HTR-8/SVneo (cell line): ENCODE measurements at regions not wholly inside any gene's neighbourhood (a gene's known extent, or its start where the extent isn't known, plus 50 kb on each side); places are given as distances from the start of the nearest gene placed in this dataset.
"Not testable (repeated sequence)": the region's sequence is repeated elsewhere in the genome, so short reads cannot be mapped to it uniquely, and the experiment has no call there.

Experiments
- DNase-seq: peaks from one replicate; pipeline ENCODE4 v3.0.0; 2011; ENCODE audit warnings: low spot score, mixed read lengths; ENCODE audit not compliant: insufficient read length
- FAIRE-seq: peaks from 2 replicates; lab custom pipeline; 2011; peaks lifted over from hg19 to GRCh38; lab: Jason Lieb, UNC

DNA sequence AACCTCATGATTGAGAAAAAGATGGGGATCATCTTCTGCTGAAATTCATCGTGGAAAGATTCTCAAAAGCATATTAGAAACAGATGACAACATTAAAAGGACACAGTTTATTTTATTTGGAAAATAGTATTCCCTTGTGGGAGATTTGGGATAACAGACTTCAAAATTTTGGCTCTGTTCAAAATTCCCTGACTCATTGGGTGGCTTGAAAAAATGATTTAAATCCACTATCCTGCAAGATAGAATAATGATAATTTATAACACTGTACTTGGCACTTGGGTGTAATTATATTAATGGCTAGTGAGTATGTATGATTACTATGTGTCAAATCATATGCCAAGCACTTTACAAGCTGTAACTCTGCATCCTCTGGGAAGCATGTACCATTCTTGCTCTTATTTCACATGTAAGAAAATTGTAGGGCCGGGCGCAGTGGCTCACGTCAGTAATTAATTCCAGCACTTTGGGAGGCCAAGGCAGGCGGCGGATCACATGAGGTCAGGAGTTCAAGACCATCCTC lies 128.8 kb downstream of the LMNTD1 start:
- FAIRE-seq, result no peak
- DNase-seq, result no peak

DNA sequence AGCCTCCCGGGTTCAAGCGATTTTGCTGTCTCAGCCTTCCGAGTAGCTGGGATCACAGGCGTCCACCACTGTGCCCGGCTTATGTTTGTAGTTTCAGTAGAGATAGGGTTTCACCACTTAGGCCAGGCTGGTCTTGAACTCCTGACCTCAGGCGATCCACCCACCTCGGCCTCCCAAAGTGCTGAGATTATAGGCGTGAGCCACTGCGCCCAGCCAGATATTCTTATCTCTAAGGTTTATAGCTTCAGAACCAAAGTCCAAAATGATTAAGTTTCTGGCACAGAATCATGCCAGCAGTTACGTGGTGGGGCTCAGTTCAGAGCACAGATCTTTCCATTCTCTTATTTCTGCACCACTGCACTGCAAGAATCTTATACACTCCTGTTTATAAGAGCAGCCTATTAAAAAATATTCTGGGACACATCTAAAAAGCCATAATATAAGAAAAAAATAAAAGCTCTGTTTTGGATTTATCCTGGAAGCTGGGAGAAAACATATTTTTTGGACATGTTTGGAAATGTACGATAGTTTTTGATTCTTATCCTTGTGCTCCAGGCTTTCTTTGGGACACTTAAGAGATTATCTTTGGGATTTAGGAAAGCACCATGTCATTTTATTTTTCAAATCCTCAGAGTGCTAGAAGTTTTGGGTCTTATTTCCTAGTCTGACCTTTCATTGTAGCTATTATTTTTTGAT lies 129.6 kb downstream of the LMNTD1 start:
- no peak for FAIRE-seq
- no peak for DNase-seq

DNA sequence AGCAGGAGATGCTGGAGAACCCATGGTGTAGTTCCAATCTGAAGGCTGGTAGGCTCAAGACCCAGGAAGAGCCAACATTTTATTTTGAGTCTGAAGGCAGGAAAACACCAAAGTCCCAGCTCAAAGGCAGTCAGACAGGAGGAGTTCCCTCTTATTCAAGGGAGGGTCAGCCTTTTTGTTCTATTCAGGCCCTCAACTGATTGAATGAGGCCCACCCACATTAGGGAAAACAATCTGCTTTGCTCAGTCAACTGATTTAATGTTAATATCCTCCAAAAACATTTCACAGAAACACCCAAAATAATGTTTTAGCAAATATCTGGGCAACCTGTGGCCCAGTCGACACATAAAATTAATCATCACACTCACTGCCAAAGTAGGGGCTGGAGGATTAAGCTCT lies 130.8 kb downstream of the LMNTD1 start:
- DNase-seq (no peak), FAIRE-seq (no peak)

DNA sequence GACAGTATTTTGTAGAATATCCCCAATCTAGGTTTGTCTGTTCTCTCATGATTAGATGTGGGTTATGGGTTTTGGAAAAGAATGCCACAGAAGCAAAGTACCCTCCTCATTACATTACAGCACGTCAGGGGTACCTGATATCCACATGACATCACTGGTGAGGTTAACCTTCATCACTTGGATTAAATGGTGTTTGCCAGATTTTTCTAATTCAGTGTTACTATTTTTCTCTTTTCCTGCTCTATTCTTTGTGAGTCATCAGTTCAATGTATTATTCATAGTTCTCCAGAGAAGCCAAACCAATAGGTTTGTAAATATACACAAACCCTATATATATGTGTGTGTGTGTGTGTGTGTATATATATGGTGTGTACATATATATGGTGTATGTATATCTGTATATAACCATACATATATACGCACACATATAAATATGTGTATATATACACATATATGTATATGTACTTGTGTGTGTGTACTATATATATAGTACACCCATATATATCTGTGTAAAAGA lies 131.4 kb downstream of the LMNTD1 start:
- DNase-seq, result no peak
- no peak for FAIRE-seq

DNA sequence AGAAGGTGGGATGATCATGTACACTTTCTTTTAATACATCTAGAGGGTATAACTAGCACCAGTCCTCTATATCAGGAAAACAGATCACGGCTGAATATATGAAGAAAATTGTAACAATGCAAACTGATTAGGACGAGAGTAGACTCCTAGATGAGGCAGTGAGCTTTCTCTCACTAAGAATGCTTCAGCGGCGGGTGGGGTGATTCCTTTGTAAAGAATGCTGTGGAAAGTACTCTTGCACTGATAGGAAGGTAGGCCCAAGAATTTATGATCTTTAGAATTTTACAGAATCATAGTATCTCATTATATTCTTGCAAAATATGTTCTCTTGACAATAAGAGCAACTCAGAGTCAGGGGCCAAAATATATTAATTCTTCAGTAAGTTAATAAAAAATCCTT lies 133.0 kb downstream of the LMNTD1 start:
- no peak for FAIRE-seq
- no peak for DNase-seq

DNA sequence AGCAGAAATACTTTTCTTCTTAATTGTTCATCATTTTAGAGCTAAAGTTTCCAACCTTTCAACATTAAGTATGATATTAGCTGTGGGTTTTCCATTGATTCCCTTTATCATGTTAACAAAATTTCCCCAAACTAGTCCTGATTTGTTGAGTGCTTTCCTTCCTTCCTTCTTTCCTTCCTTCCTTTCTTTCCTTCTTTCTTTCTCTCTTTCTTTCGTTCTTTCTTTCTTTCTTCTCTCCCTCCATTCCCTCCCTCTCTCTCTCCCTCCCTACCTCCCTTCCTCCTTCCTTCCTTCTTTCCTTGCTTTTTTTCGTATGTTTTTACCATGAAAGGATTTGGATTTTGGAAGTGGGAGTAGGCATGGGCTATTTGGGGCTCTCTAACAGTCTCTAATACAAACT lies 133.5 kb downstream of the LMNTD1 start:
- DNase-seq, result no peak
- FAIRE-seq, result no peak

DNA sequence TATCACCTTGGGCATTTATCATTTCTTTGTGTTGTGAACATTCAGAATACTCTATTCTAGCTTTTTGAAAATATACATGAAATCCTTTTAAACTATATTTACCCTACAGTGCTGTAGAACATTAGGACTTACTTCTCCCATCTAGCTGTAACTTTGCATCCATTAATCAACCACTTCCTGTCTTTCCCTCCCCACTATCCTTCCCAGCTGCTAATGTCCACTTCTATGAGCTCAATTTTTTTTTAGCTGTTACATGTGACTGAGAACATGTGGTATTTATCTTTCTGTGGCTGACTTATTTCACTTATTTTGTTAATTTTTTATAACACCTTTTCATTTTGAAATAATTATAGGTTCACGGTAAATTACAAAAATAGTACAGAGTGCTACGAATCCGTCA lies 136.0 kb downstream of the LMNTD1 start:
- DNase-seq (no peak), FAIRE-seq (no peak)

DNA sequence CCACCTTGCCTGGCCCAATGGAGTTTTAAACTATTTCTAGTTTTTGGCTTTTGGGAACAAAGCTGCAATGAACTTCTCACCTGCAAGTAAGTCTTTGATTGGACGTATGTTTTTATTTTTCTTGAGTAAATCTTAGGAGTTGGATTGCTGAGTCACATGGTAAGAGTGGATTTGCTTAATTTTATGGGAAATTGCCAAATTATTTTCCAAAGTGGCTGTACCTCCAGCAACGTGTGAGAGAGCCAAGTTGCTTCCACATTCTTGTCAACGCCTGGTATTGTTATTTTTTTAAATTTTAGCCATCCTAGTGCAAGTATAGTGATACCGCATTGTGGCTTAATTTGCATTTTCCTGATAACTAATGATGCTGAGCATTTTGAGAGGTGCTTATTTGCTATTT lies 136.6 kb downstream of the LMNTD1 start:
- DNase-seq (no peak), FAIRE-seq (no peak)

DNA sequence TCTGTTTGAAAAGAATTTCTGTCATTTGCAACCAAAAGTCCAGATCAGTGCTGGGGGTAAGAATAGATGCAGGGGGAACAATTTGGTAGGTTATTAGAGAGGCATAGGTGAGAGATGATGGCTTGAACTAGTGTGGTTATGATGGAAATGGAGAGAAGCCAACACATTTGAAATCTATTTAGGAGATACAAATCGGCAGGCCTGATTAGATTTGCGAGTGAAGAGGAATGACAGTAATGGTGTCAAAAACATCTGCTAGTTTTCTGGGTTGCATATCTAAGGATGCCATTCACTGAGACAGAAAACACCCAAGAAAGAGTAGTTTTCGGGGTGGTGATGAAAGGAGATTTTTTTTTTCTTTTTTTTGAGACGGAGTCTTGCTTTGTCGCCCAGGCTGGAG lies 138.1 kb downstream of the LMNTD1 start:
- DNase-seq (no peak), FAIRE-seq (no peak)

DNA sequence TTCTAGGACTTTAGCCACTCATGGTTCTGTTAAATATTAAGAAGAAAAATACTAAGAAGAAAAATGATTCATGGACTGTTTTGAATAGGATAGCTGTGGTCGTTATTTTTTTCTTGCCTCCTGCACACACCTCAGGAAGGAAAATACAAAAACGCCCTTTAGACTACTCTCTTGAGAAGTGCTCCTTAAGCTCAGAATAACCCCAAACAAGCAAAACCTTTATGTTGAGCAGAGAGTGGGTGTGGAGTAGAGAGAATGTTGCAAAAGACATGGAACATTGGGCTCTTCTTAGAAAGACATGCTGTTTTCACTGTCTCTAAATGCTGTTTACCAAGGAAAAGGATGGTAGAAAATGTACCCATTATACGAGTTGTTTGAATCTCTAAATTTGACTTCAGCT lies 140.3 kb downstream of the LMNTD1 start:
- DNase-seq, result no peak
- FAIRE-seq, result no peak

DNA sequence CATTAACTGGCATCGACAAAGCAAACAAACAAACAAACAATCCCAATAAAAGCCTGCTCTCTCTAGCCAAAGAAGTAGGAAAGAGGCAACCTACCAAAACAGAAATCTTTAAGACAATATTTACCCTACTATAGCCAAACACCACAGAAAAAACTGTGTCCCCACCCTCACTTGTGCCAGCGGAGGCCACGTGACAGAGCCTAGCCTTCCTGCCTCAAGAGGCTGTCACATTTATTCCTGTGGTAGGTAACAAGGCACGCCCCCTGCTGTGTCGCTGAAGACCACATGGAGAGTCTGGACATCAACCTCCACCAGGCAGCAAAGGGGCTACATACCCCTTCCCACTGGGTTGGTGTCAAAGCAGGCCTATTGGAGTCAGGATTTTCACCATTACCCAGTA lies 148.1 kb downstream of the LMNTD1 start:
- no peak for DNase-seq

DNA sequence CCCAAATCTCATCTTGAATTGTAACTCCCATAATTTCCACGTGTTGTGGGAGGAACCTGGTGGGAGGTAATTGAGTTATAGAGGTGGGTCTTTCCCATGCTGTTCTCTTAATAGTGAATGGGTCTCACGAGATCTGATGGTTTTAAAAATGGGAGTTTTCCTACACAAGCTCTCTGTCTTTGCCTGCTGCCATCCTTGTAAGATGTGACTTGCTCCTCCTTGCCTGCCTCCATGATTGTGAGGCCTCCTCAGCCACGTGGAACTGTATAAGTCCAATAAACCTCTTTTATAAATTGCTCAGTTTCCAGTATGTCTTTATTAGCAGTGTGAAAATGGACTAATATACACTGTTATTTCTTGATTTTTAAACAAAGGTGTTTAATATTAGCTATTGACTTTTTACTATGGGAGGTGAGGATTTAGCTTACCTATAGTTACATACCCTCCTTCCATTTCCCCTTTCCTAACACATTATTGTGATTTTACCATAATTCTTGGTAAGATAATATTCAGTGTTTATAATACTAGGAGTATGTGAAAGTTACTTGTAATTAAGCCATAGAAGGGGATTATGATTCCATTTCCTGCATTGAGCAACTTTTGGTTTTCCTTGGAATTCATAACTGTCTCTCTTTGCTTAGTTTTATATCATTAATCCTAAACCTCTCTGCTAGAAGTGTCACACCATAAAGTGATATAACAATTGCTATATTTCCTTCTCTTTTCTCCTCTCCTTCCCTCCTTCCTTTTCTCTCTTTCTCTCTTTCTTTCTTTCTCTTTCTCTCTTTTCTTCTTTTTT lies 151.0 kb upstream of the KRAS start:
- DNase-seq (no peak), FAIRE-seq (no peak)

More for the DNA sequence above, 148.1 kb downstream of the LMNTD1 start:
- FAIRE-seq, result no peak

DNA sequence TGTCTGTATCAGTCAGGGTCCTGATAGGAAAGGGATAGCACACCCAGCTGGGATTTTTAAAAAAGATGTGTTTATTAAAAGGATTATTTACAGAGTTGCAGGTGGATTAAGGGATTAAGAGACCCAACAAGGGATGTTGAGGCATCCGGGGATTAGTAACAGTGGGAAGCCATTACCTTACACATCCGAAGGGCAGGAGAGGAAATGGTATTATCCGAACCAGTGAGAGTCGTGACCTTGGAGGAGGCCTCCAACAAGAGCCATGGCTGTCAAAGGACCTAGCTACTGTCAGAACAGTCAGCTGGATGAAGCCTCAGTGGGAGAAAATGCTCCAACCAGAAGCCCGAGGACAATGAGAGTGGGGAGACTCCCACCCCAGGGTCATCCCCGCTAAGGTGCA lies 146.3 kb upstream of the KRAS start:
- no peak for FAIRE-seq
- no peak for DNase-seq

DNA sequence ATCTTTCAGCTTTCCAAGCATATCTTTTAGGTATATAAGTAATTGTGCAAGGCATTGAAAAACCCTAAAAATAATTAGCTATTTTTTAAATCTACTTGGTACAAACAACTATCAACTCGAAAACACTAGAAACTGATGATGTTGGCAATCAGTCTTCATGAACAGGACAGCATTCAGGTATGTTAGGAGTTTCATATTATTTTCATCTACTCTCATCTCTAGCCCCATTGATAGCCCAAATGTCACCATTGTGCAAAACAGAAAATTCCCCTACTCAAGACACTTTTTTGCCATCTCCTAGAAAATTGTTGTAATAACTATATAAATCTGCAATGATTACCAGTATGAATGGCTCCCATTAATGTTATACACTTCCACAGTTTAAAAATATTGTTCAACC lies 144.5 kb upstream of the KRAS start:
- DNase-seq (no peak), FAIRE-seq (no peak)

DNA sequence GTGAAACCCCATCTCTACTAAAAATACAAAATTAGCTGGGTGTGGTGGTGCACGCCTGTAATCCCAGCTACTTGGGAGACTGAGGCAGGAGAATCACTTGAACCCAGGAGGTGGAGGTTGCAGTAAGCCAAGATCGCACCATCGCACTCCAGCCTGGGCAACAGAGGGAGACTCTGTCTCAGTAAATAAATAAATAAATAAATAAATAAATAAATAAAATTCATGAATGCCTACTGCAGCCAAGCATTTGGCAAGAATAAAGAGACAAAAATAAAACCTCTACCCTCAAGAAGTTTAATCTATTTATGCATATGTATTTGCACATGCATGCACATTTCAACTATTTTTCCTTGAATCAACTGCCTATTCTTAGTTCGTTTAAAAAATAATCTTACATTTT lies 144.0 kb upstream of the KRAS start:
- DNase-seq, FAIRE-seq: not testable (repeated sequence)

DNA sequence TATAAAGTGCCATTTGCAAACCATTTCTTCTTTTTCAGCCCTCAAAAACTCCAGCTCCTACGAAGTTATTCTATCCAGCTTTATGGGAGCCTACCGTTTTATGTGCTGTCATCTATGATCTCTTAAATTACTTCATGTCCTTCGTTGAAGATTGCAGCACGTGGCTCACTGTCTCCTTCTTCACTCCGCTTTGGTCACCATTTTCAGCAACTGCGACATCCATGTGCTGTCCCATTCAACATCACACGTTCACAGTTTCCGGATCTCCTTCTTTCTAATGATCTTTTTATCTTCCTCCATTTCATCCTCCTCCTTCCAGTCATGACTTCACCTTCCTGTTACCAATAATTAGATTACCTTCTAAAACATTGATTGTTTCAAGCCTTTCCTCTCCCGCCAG lies 143.3 kb upstream of the KRAS start:
- FAIRE-seq (no peak), DNase-seq (no peak)

DNA sequence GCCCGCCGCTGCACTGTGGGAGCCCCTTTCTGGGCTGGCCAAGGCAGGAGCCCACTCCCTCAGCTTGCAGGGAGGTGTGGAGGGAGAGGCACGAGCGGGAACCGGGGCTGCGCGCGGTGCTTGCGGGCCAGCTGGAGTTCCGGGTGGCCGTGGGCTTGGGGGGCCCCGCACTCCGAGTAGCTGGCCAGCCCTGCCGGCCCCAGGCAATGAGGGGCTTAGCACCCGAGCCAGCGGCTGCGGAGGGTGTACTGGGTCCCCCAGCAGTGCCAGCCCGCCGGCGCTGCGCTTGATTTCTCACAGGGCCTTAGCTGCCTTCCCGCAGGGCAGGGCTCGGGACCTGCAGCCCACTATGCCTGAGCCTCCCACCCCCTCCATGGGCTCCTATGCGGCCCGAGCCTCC lies 140.6 kb upstream of the KRAS start:
- not testable (repeated sequence) for FAIRE-seq, DNase-seq

DNA sequence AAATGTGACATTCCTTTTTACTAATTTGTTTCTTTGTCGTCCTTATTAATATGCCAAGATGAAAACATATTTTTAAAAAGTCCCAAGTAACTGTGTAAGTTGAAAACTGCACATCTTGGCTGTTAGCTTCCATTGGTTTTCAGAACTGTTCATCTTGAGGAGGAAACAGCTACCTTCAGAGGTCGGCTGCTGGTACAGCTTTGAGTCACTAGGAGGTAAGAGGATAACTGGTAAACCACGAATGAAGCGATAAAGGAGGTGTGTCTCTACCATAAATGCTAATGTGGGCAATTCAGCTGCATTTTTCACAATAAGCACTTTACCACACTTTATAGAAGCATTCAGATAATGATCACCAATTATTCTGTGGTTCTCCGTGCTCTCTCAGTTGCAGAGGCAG lies 137.5 kb upstream of the KRAS start:
- FAIRE-seq (peak; percentile 51), DNase-seq (no peak)

DNA sequence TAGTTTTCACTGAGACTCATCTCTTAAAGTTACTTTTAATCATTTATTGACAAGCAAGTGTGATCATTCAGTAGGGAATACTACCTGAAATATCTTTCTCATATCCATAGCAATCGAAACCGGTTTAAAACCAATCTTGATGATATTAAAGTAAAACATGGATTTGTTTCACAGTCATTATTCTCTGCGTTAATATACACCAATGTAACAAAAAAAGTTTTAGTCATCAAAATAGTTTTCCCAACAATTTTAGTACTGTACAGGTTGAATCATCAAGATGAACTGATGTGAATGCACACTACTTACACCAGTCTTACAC lies 137.0 kb upstream of the KRAS start:
- DNase-seq (no peak), FAIRE-seq (no peak)

DNA sequence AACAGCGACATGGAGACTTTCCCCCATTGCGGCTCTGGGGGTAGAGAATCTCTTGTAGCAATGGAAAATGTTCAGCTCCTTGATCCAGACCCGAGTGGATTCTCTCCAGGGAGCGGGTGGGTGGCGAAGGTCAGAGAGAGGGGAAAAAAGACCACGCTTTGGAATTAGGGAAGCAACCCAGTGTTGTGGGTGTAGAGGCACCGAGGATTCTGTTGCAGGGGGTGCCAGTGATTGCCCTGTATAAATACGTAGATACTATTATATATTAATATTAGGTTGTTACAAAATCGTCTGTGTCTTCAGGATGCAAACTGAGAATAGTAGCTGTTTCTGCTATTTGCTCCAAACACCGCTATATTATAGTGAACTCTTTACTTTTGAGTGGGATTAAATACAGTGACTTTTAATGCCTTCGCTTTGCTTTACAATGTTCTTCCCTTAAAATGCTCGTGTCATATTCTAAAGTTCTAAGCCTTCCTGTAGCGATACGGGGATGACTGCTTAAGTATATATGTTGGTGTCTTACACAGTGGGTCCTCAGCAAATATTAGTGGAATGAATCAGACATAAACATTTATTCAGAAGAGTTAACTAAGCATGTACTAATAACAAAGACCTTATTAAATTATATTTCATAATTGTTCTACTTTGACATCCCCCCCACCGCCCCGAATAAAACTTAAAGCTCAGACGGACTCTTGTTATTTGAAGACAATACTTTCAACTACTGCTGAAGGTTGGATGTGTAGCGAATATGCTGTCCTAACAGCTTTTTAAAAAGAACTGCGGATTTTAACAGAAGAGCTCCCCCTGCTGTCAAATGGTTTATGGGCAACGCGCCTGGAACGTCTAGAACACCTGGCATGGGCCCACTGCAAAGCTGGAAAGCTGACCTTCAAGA lies 136.4 kb upstream of the KRAS start:
- FAIRE-seq (no peak), DNase-seq (peak; percentile 85)

DNA sequence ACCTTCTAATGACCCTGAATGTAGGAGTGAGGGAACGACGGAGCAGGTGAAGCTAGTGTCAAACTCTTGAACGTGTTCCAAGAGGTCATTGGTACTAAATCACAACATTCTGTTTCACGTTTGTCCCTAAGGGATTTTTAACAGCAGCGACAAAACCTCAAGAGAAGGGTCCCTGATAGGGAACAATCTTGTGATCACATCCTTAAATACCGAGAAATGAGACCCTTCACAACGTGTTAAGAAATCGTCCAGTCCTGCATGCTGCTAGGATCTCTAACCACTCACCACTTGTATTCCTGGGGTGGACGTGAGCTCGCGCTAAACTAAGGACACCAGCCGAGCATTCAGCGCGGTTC lies 134.1 kb upstream of the KRAS start:
- FAIRE-seq (no peak), DNase-seq (no peak)
